KBM-7 (cell line): ENCODE measurements at regions not wholly inside any gene's neighbourhood (a gene's known extent, or its start where the extent isn't known, plus 50 kb on each side); places are given as distances from the start of the nearest gene placed in this dataset.

Experiments
- DNase-seq: peaks from one replicate; pipeline ENCODE4 v3.0.0-alpha.2; 2015
- in situ Hi-C: fragments of 300-500 bp; cut with MboI; formaldehyde crosslinking; loops from 2 replicates; pipeline ENCODE4 v1.14.3; 2020; ENCODE audit warnings: low sequenced_read_pairs, low pct_unique_long_range_greater_than_20kb, mixed read lengths

GRCh38 chr6:134607411-134607810 is 289.5 kb upstream of the SGK1 start:
- in situ Hi-C loops, result no loop called here
- no peak for DNase-seq

GRCh38 chr6:134605034-134605433 is 287.1 kb upstream of the SGK1 start:
- in situ Hi-C loops, result no loop called here
- DNase-seq, result no peak

GRCh38 chr6:134604014-134604676 is 286.2 kb upstream of the SGK1 start:
- DNase-seq, result no peak

GRCh38 chr6:134603561-134603960 is 285.6 kb upstream of the SGK1 start:
- in situ Hi-C loops, result no loop called here
- no peak for DNase-seq

More at GRCh38 chr6:134604014-134604676, 286.2 kb upstream of the SGK1 start:
- in situ Hi-C loops, result no loop called here

GRCh38 chr6:134602123-134602522 is 284.2 kb upstream of the SGK1 start:
- DNase-seq, result no peak
- in situ Hi-C loops, result no loop called here

- in situ Hi-C loops, result no loop called here
- no peak for DNase-seq
Observed at GRCh38 chr6:134600671-134601070, 282.8 kb upstream of the SGK1 start.

- in situ Hi-C loops, result no loop called here
- DNase-seq, result no peak
Observed at GRCh38 chr6:134599079-134599478, 281.2 kb upstream of the SGK1 start.

GRCh38 chr6:134596191-134596590 is 278.3 kb upstream of the SGK1 start:
- in situ Hi-C loops, result no loop called here
- no peak for DNase-seq

- in situ Hi-C loops, result no loop called here
- no peak for DNase-seq
Observed at GRCh38 chr6:134594881-134595280, 277.0 kb upstream of the SGK1 start.

GRCh38 chr6:134593887-134594286 is 276.0 kb upstream of the SGK1 start:
- in situ Hi-C loops, result no loop called here
- peak; percentile 16 for DNase-seq

- in situ Hi-C loops, result no loop called here
- DNase-seq, result no peak
Observed at GRCh38 chr6:134593442-134593841, 275.5 kb upstream of the SGK1 start.

GRCh38 chr6:134593024-134593423 is 275.1 kb upstream of the SGK1 start:
- no peak for DNase-seq
- in situ Hi-C loops, result no loop called here

- DNase-seq, result no peak
- in situ Hi-C loops, result no loop called here
Observed at GRCh38 chr6:134590449-134590848, 272.5 kb upstream of the SGK1 start.

GRCh38 chr6:134590004-134590403 is 272.1 kb upstream of the SGK1 start:
- DNase-seq, result no peak
- in situ Hi-C loops, result no loop called here

GRCh38 chr6:134589512-134589911 is 271.6 kb upstream of the SGK1 start:
- no peak for DNase-seq
- in situ Hi-C loops, result no loop called here

GRCh38 chr6:134588267-134588666 is 270.4 kb upstream of the SGK1 start:
- DNase-seq, result no peak
- in situ Hi-C loops, result no loop called here

- DNase-seq, result peak; percentile 25
- in situ Hi-C loops, result no loop called here
Observed at GRCh38 chr6:134585517-134585873, 267.6 kb upstream of the SGK1 start.

- DNase-seq, result no peak
- in situ Hi-C loops, result no loop called here
Observed at GRCh38 chr6:134584847-134585516, 267.1 kb upstream of the SGK1 start.

GRCh38 chr6:134577998-134578397 is 260.1 kb upstream of the SGK1 start:
- DNase-seq, result no peak
- in situ Hi-C loops, result no loop called here

- in situ Hi-C loops, result no loop called here
- DNase-seq, result no peak
Observed at GRCh38 chr6:134575221-134575620, 257.3 kb upstream of the SGK1 start.

GRCh38 chr6:134574491-134574890 is 256.6 kb upstream of the SGK1 start:
- in situ Hi-C loops, result no loop called here
- peak; percentile 70 for DNase-seq
